HepG2 (cell line): ENCODE measurements at regions not wholly inside any gene's neighbourhood (a gene's known extent, or its start where the extent isn't known, plus 50 kb on each side); places are given as distances from the start of the nearest gene placed in this dataset.

ENCODE experiments used
- ATAC-seq: fragments of 200-7000 bp; cut with Tn5 transposase; 3 replicates; pipeline ENCODE4 v1.9.1; 2020; ENCODE audit warnings: mild to moderate bottlenecking, moderate library complexity
- BruUV-seq: library from RNA; stranded (reverse); fragments of 400-500 nt; replicated peaks from 2 replicates; lab custom pipeline; 2021; lab: Mats Ljungman, UMichigan
- CTCF ChIA-PET: fragments of 300-600 bp; formaldehyde crosslinking; extraction: SDS; loops from one replicate; lab custom pipeline; 2021; ENCODE audit warnings: low total read pairs, inconsistent platforms, low intra/inter-chr PET ratio; lab: Yijun Ruan, JAX
- POLR2A ChIA-PET: fragments of 350-600 bp; sonication (Branson Sonifier 250); formaldehyde crosslinking; loops from one replicate; lab custom pipeline; 2020; ENCODE audit warnings: antibody characterized with exemption, inconsistent platforms; lab: Yijun Ruan, JAX
- DNase-seq: peaks from one replicate; pipeline ENCODE4 v3.0.0-alpha.2; 2015; ENCODE audit warnings: low spot score
- FAIRE-seq: peaks from 3 replicates; lab custom pipeline; 2011; peaks lifted over from hg19 to GRCh38; lab: Jason Lieb, UNC
- H2AFZ ChIP-seq: one replicate; pipeline ENCODE4 v1.6.1; 2011; ENCODE audit warnings: low read length, inconsistent platforms
- H3K27ac ChIP-seq: fragments of 300-600 bp; 3 replicates; pipeline ENCODE4 v1.8.0; 2011; ENCODE audit warnings: mixed run types, mild to moderate bottlenecking, mixed read lengths, low read length, inconsistent platforms; ENCODE audit not compliant: insufficient read depth; ENCODE audit errors: extremely low read length
- H3K27me3 ChIP-seq, 2 experiments: fragments of 200-600 bp in 1 of 2; 2 replicates in 1 of 2; 3 replicates in 1 of 2; pipeline versions ENCODE4 v1.6.0 to v1.8.0; 2011; ENCODE audit warnings: low read length in 2 of 2, mild to moderate bottlenecking in 2 of 2, moderate library complexity in 2 of 2, inconsistent platforms in 1 of 2; ENCODE audit not compliant: insufficient read depth in 2 of 2, control insufficient read depth in 1 of 2
- H3K36me3 ChIP-seq, 2 experiments: fragments of 200-600 bp in 1 of 2; replicated peaks in 1 of 2; 2 replicates in 1 of 2; 3 replicates in 1 of 2; pipeline versions ENCODE4 v1.5.1 to v1.8.0; 2011; ENCODE audit warnings: low read length in 2 of 2, inconsistent platforms in 1 of 2; ENCODE audit not compliant: insufficient read depth in 2 of 2, control insufficient read depth in 1 of 2
- H3K4me1 ChIP-seq: 2 replicates; pipeline ENCODE4 v1.5.1; 2012; ENCODE audit warnings: low read length, inconsistent platforms; ENCODE audit not compliant: insufficient read depth
- H3K4me2 ChIP-seq: 2 replicates; pipeline ENCODE4 v1.6.0; 2011; ENCODE audit warnings: low read depth, low read length, inconsistent platforms
- H3K4me3 ChIP-seq, 3 experiments: fragments of 200-600 bp in 1 of 3; sonication (generic), shearing (Covaris generic) in 1 of 3; replicated peaks in 1 of 3; 2 replicates each; pipeline ENCODE4 v1.5.1; 2011 to 2016; ENCODE audit warnings: low read length in 3 of 3, inconsistent platforms in 2 of 3, low read depth in 2 of 3, mild to moderate bottlenecking in 2 of 3, control low read depth in 1 of 3, mixed read lengths in 1 of 3; ENCODE audit not compliant: insufficient read depth in 1 of 3
- H3K79me2 ChIP-seq: one replicate; pipeline ENCODE4 v1.6.1; 2011; ENCODE audit warnings: low read length, inconsistent platforms; ENCODE audit not compliant: insufficient read depth
- H3K9ac ChIP-seq: 2 replicates; pipeline ENCODE4 v1.6.0; 2011; ENCODE audit warnings: mild to moderate bottlenecking, low read depth, low read length, inconsistent platforms; ENCODE audit not compliant: insufficient read depth
- H3K9me3 ChIP-seq: 2 replicates; pipeline ENCODE4 v1.5.1; 2012; ENCODE audit warnings: mild to moderate bottlenecking, low read length
- H4K20me1 ChIP-seq: 2 replicates; pipeline ENCODE4 v1.6.0; 2011; ENCODE audit warnings: inconsistent platforms, mild to moderate bottlenecking, low read length, moderate library complexity; ENCODE audit not compliant: insufficient read depth
- CEBPB ChIP-seq: IDR thresholded peaks from 2 replicates; pipeline ENCODE4 v1.6.1; 2011; ENCODE audit warnings: low read depth, low read length, improper control_type of control experiment, borderline replicate concordance
- CREM ChIP-seq, 2 experiments: sonication (generic) in 1 of 2; formaldehyde crosslinking in 1 of 2; IDR thresholded peaks; 2 replicates each; pipeline versions ENCODE4 v1.4.0 to v1.6.1; 2016 to 2020; ENCODE audit warnings: antibody characterized with exemption in 1 of 2, mild to moderate bottlenecking in 1 of 2, missing genetic modification reagents in 1 of 2
- DNMT3B ChIP-seq: conservative IDR thresholded peaks from 2 replicates; pipeline ENCODE4 v1.6.1; 2016; ENCODE audit warnings: missing biosample characterization, control low read depth
- HMGXB3 ChIP-seq: sonication (generic); formaldehyde crosslinking; IDR thresholded peaks from 2 replicates; pipeline ENCODE4 v1.4.0; 2020; ENCODE audit warnings: missing genetic modification reagents, borderline replicate concordance
- HOXA3 ChIP-seq: sonication (generic); formaldehyde crosslinking; IDR thresholded peaks from 2 replicates; pipeline ENCODE4 v1.5.0; 2020; ENCODE audit warnings: missing genetic modification reagents
- PATZ1 ChIP-seq: sonication (generic); formaldehyde crosslinking; IDR thresholded peaks from 2 replicates; pipeline ENCODE4 v1.4.0; 2020; ENCODE audit warnings: missing genetic modification reagents
- SNAI1 ChIP-seq: sonication (generic); formaldehyde crosslinking; IDR thresholded peaks from 2 replicates; pipeline ENCODE4 v1.5.0; 2020; ENCODE audit warnings: mild to moderate bottlenecking, missing genetic modification reagents, borderline replicate concordance
- TMF1 ChIP-seq: sonication (generic); formaldehyde crosslinking; IDR thresholded peaks from 2 replicates; pipeline ENCODE4 v1.8.1; 2022; ENCODE audit warnings: low read depth, missing genetic modification reagents
- WGBS: methylation state at CpG from one replicate; pipeline ENCODE4 v1.1.6; 2017; ENCODE audit warnings: low lambda C conversion rate; 5-methylcytosine and 5-hydroxymethylcytosine counted together
- in situ Hi-C: cut with HindIII; loops from 2 replicates; pipeline ENCODE4 v1.10.0; 2017; ENCODE audit warnings: low pct_unique_long_range_greater_than_20kb; ENCODE audit not compliant: extremely low pct_ligation_motif_present
- intact Hi-C: fragments of 100-400 bp; cut with micrococcal nuclease; formaldehyde crosslinking; loops from one replicate; pipeline ENCODE4 v1.10.0; 2022; ENCODE audit not compliant: unreplicated experiment

GRCh38 chr6:890995-891394, 198.1 kb upstream of the EXOC2 start:
- no peak for ATAC-seq

More at GRCh38 chr6:890995-891394, 198.1 kb upstream of the EXOC2 start:
- no peak for TF ChIP-seq DNMT3B (CRISPR knock-in tag)
- TF ChIP-seq PATZ1 (CRISPR knock-in tag) = no peak
- no peak for TF ChIP-seq TMF1 (CRISPR knock-in tag)
- no peak for TF ChIP-seq HOXA3 (CRISPR knock-in tag)
- peak; percentile 62; the same call in 1 of the 2 replicates for TF ChIP-seq CEBPB
- no peak for TF ChIP-seq HMGXB3 (CRISPR knock-in tag)
- no peak for TF ChIP-seq CREM (IDR thresholded peaks at IDR 0.05)
- TF ChIP-seq CREM (CRISPR knock-in tag; IDR thresholded peaks at IDR 0.05) = no peak
- TF ChIP-seq SNAI1 = no peak
- WGBS = 56% methylated on average over 6 of the region's 6 CpGs
- H3K27me3 ChIP-seq = peaks cover 1 to 16% of the 10 kb centered on the region in 2 experiments; a peak in 3 of 5 replicates
- H3K27ac ChIP-seq = no peak overlapping the region
- no peaks in the 10 kb centered on the region for H3K36me3 ChIP-seq
- H3K9ac ChIP-seq = no peak overlapping the region
- ChIA-PET CTCF (no interaction called here), POLR2A (no interaction called here)
- no peak overlapping the region for H3K4me2 ChIP-seq
- no peaks in the 10 kb centered on the region for H3K4me1 ChIP-seq
- H3K9me3 ChIP-seq = no peaks in the 10 kb centered on the region
- DNase-seq = no peak
- no peak overlapping the region for H2AFZ ChIP-seq
- intact Hi-C loops (no loop called here), in situ Hi-C loops (no loop called here)
- no peaks in the 10 kb centered on the region for H3K79me2 ChIP-seq
- H4K20me1 ChIP-seq = no peaks in the 10 kb centered on the region
- FAIRE-seq = no peak
- BruUV-seq = no TSS peak
- no peak overlapping the region for H3K4me3 ChIP-seq
